ENCODE measurements at regions not wholly inside any gene's neighbourhood (a gene's known extent, or its start where the extent isn't known, plus 50 kb on each side); places are given as distances from the start of the nearest gene placed in this dataset.

GRCh38 chrX:39398963-39399261 lies 597.7 kb downstream of the MID1IP1 start:
- Histone ChIP-seq H3K79me2 (ENCODE audit: insufficient read depth, low read length) (no peaks in the 10 kb centered on the region), H3K9me2 (ENCODE audit: low read depth, low read length) (no peaks in the 10 kb centered on the region), H2AFZ (ENCODE audit: low read length) (no peak overlapping the region), H3K9me3 (ENCODE audit: low read length) (no peaks in the 10 kb centered on the region), H3K9ac (ENCODE audit: low read length) (no peak overlapping the region), H3F3A (ENCODE audit: insufficient read depth, low read length) (no peaks in the 10 kb centered on the region), H3K36me3 (ENCODE audit: insufficient read depth, low read length) (no peaks in the 10 kb centered on the region), H3K27me3 (ENCODE audit: insufficient read depth, low read length) (no peaks in the 10 kb centered on the region), H3K4me1 (ENCODE audit: insufficient read depth, low read length, severe bottlenecking) (no peaks in the 10 kb centered on the region), H4K20me1 (ENCODE audit: insufficient read depth, low read length) (no peaks in the 10 kb centered on the region), H3K4me3 (ENCODE audit: low read depth, low read length, poor library complexity, severe bottlenecking) (no peak overlapping the region), H3K27ac (ENCODE audit: low read depth, low read length, poor library complexity, severe bottlenecking) (no peak overlapping the region), H3K4me2 (ENCODE audit: low read length) (no peak overlapping the region)
- TF ChIP-seq EZH2 (IDR thresholded peaks at IDR 0.05; ENCODE audit: borderline replicate concordance, low read length) (no peak), CTCF (IDR thresholded peaks at IDR 0.05; ENCODE audit: low read length) (no peak)

GRCh38 chrX:39399387-39399786 lies 598.1 kb downstream of the MID1IP1 start:
- Histone ChIP-seq H3K9ac (ENCODE audit: low read length) (no peak overlapping the region), H3K9me2 (ENCODE audit: low read depth, low read length) (no peaks in the 10 kb centered on the region), H2AFZ (ENCODE audit: low read length) (no peak overlapping the region), H3K36me3 (ENCODE audit: insufficient read depth, low read length) (no peaks in the 10 kb centered on the region), H3K4me2 (ENCODE audit: low read length) (no peak overlapping the region), H3K4me3 (ENCODE audit: low read depth, low read length, poor library complexity, severe bottlenecking) (no peak overlapping the region), H3F3A (ENCODE audit: insufficient read depth, low read length) (no peaks in the 10 kb centered on the region), H4K20me1 (ENCODE audit: insufficient read depth, low read length) (no peaks in the 10 kb centered on the region), H3K4me1 (ENCODE audit: insufficient read depth, low read length, severe bottlenecking) (no peaks in the 10 kb centered on the region), H3K9me3 (ENCODE audit: low read length) (no peaks in the 10 kb centered on the region), H3K79me2 (ENCODE audit: insufficient read depth, low read length) (no peaks in the 10 kb centered on the region), H3K27ac (ENCODE audit: low read depth, low read length, poor library complexity, severe bottlenecking) (no peak overlapping the region), H3K27me3 (ENCODE audit: insufficient read depth, low read length) (no peaks in the 10 kb centered on the region)
- TF ChIP-seq CTCF (IDR thresholded peaks at IDR 0.05; ENCODE audit: low read length), result no peak
- TF ChIP-seq EZH2 (IDR thresholded peaks at IDR 0.05; ENCODE audit: borderline replicate concordance, low read length), result no peak

- H2AFZ ChIP-seq (ENCODE audit: low read length), result no peak overlapping the region
- H3F3A ChIP-seq (ENCODE audit: insufficient read depth, low read length), result no peaks in the 10 kb centered on the region
- H3K9me3 ChIP-seq (ENCODE audit: low read length), result no peaks in the 10 kb centered on the region
- no peaks in the 10 kb centered on the region for H3K79me2 ChIP-seq (ENCODE audit: insufficient read depth, low read length)
- no peaks in the 10 kb centered on the region for H3K36me3 ChIP-seq (ENCODE audit: insufficient read depth, low read length)
- no peaks in the 10 kb centered on the region for H3K4me1 ChIP-seq (ENCODE audit: insufficient read depth, low read length, severe bottlenecking)
- no peak overlapping the region for H3K9ac ChIP-seq (ENCODE audit: low read length)
- H3K9me2 ChIP-seq (ENCODE audit: low read depth, low read length), result no peaks in the 10 kb centered on the region
- H3K27ac ChIP-seq (ENCODE audit: low read depth, low read length, poor library complexity, severe bottlenecking), result no peak overlapping the region
- H4K20me1 ChIP-seq (ENCODE audit: insufficient read depth, low read length), result no peaks in the 10 kb centered on the region
- no peak overlapping the region for H3K4me3 ChIP-seq (ENCODE audit: low read depth, low read length, poor library complexity, severe bottlenecking)
- TF ChIP-seq EZH2 (IDR thresholded peaks at IDR 0.05; ENCODE audit: borderline replicate concordance, low read length) (no peak), CTCF (IDR thresholded peaks at IDR 0.05; ENCODE audit: low read length) (no peak)
- no peak overlapping the region for H3K4me2 ChIP-seq (ENCODE audit: low read length)
- H3K27me3 ChIP-seq (ENCODE audit: insufficient read depth, low read length), result no peaks in the 10 kb centered on the region
Observed at GRCh38 chrX:39401483-39402110, 600.3 kb downstream of the MID1IP1 start.
